Renal cortex interstitium (tissue), 11 donors: ENCODE measurements at regions not wholly inside any gene's neighbourhood (a gene's known extent, or its start where the extent isn't known, plus 50 kb on each side); places are given as distances from the start of the nearest gene placed in this dataset.

ENCODE experiments used
- DNase-seq, 11 donors: peaks; one replicate each; pipeline ENCODE4 v3.0.0-alpha.2; 2013; ENCODE audit warnings: low read depth in 9 of 11, low spot score in 4 of 11; ENCODE audit errors: extremely low read depth in 1 of 11

DNA sequence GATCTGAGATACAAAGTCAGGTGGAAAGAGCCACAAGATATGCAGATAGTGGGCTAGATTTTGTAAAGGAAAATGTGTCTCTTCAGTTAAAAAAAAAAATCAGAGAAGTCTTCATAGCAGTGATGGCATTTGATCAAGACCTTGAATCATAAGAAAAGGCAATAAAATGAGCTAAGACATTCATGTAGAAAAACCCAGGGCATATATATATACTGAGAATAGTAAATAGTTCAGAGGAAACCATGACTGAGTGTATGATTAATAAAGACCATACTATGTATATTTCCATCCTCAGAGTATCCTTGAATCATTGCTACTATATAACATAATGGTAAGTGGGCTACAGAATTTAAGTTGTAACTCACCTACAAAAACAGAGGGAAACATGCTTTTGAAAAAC, 321.7 kb upstream of the NR5A2 start:
- DNase-seq: no peak

DNA sequence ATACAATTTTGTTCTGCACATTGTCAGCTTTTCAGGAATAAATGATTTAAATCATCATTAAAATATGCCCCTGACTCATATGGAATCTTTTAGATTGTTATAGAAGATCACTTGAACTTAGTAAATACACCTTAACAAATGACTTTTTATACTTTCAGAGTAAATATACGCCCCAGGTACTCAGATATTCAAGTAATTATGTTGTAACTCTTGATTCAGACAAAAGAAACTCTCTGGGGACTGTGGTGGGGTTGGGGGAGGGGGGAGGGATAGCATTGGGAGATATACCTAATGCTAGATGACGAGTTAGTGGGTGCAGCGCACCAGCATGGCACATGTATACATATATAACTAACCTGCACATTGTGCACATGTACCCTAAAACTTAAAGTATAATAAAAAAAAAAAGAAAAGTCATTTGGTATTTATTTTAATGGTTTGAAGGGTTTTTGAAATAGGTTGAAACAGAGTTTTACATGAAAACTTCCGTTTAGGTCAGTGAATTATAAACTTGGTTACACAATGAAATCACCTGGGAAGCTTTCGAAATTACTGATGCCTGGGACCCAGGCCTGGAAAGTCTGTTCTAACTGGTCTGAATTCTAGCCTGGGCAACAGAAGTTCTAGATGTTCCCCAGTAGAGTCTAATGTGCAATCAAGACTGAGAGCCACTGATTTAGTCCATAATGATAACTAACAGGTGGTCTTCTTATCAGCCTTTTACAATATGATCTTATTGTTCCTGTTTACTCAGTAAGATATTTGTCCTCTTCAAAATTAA, 320.5 kb upstream of the NR5A2 start:
- no peak for DNase-seq

DNA sequence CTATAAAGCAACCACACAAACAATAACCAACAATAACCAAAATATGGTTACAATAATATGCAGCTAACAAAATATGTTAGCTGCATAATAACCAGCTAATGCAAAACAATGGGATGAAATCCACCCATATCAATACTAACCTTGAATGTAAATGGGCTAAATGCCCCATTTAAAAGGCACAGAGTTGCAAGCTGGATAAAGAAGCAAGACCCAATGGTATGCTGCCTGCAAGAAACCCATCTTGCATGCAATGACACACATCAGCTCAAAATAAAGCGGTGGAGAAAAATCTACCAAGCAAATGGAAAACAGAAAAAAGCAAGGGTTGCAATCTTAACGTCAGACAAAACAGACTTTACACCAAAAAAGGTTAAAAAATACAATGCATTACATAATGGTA, 316.5 kb upstream of the NR5A2 start:
- DNase-seq: no peak

DNA sequence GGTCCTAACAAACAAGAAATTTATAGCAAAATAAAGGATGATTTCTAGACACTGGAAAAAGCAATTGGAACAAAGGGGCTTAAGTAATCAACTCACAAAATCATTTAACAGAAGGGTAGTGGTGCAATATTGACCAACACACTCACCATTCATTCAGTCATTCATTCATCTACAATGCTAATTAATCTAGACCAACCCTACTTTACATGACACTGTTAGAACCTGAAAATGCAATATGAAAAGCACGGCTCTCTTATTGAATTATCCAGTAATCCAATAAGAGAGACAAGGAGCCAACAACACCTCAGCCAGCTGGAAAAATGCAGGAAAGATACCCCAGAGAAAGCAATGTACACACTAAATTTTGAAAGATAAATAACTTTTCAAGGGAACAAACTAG, 310.8 kb upstream of the NR5A2 start:
- DNase-seq: no peak

DNA sequence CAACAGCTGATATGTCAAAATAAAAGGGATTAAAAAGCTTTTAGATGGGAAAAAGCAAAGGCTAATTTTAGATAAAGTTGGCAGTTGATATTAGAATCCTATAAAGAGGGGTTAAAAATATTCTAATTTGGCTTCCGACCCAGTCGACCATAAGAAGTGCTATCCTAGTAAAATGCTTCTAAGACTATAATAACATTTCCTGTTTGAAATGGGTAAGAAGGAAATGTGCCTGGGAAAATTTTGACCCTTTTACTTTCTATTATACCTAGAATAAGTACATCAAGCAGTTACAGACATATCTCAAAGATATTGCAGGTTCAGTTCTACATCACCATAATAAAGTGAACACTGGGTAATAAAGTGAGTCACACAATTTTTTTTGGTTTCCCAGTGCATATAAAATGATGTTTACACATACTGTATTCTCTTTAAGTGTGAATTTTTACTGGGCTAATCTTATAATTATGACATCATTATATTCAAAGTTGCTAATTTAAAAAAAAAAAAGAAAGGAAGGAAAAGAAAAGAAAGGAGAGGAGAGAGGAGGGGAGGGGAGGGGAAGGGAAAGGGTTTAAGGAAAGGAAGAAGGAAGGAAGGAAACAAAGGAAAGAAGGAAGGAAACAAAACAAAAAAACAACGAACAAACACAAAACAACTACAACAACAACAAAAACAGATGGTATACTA, 308.2 kb upstream of the NR5A2 start:
- DNase-seq: no peak

DNA sequence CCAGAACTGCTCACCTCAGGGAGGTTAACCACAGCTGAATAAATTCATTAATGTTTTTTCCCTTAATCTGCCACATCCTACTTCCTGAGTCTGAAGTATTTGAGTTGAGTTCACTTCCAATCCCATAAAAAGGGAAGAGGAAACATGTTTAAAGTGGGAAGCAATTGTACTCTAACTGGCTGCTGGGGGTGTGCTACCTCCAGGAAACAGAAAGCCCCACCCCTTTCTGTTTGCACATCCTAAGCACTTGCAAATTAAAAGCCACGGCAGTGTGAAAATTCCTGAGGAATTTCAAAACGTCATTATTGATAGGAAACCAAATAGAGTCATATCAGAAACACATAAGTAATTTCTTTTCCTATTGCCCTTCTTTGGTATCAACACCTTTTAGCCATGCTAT, 307.0 kb upstream of the NR5A2 start:
- DNase-seq: no peak

DNA sequence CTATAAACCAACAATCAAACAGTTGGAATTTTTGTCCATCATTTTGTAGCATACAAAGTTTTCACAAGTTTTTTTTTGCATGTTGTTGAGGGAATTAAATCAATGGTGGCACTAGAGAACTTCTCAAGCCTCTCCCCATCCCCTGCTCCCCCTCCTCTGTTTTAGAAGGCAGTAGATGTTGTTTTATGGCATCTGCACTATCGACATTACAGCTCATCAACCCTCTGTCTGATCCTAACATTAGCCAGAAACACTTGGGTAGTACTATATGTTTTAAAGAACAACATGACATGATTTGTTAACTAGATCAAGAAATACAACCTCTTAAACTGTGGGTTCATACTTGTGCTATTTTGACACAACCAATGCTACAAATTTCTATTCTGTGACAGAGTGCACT, 306.5 kb upstream of the NR5A2 start:
- no peak for DNase-seq

DNA sequence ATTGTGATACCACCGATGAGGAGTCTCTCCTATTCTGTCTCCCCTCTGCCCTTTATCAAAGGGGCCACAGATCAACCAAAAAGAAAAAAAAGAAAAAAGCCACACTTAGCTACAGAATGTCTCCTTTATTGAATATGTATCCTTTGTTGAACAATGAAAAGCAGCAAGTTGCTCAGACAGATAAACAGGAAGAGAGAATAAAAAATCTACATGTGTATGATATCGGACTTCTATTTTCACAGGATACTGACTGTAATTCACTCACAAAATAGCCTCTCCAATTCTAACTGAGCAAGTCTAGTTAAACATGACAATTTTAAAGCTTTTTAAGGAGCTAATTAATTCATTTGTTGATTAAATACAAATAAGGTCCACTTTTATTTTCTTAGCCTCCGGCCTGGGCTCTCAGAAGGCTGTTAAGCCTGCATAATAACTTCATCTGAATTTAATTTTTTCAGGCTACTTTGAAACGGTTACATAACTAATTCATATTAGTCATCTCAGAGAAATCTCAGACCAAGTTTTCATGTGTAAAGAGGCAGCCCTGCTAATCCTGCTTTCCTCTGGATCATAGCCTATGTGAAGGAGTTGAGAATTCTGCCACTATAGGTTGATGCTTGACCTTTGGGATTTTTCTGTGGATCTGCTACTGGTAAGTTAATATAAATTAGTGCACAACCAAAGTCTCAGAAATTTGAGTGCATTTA, 304.1 kb upstream of the NR5A2 start:
- DNase-seq: no peak

DNA sequence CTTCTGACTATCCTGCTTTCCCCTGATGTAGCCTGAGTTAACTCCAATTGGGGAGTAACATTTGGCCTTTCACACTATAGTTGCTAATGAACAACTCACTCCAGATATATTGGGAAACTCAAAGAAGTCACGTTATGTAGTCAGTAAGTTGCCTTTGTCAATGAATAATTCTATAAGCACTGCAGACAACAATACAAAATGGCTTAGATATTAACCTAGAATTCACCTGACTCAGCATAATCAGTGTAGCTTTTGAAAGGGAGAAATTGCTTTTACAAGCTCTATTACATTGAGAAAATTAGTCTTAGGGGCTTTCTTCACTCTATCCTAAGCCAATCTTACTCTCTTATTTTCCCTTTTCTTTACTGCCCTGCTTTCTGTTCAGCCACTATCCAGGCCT, 303.5 kb upstream of the NR5A2 start:
- peak in 1 of 11 donors; percentile 32 for DNase-seq

DNA sequence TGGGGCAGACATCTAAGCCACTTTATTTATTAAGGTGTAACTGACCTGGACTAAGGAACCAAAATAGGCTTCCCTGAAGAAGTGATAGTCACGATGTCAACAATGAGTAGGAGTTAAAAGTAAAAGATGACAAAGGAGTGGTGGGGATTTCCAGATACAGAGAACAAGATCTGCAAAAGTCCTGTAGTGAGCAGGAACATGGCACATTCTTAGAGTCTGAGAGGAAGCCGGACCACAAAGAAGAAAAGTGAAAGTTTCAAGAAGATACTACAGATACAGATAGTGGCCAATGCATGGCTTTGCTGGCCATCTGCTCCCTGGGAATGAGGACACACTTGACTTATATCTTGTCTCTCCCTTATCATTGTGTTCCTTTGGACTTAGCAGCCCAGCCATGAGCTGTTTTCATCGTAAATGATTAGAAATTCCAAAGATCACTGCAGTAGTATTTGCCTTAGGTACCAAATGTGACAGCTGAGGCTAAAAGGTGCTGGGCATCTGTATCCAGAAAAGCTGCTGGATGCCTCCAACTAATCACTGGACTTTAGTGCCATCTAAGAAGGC, 302.4 kb upstream of the NR5A2 start:
- DNase-seq: no peak

DNA sequence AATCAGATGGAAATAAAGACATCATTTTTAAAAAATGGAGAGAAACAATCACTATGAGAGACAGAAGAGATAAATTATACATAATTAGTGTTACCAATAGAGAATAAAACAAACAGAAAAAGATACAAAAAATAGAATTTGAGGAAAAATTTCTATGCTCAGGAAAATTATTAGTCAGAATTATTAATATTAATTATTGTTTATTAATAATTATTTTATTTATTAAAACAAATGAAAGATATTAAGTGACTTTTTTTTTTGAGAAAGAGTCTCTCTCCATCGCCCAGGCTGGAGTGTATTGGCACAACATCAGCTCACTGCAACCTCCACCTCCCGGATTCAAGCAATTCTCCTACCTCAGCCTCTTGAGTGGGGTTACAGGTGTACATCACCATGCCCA, 299.8 kb upstream of the NR5A2 start:
- DNase-seq: no peak

DNA sequence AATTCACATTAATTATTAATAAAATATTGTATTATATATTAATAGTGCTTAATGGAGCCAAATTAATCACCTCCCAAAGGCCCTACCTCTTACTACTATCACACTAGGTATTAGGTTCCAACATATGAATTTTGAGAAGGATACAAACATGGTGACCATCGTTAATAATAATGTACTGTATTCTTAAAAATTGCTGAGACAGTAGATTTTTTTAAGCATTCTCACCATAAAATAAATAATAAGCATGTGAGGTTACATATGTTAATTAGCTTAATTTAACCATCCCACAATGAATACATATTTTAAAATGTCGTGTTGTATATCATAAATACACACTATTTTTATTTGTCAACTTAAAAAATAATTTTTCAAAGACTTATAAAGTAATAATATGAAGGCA, 299.2 kb upstream of the NR5A2 start:
- DNase-seq: no peak

DNA sequence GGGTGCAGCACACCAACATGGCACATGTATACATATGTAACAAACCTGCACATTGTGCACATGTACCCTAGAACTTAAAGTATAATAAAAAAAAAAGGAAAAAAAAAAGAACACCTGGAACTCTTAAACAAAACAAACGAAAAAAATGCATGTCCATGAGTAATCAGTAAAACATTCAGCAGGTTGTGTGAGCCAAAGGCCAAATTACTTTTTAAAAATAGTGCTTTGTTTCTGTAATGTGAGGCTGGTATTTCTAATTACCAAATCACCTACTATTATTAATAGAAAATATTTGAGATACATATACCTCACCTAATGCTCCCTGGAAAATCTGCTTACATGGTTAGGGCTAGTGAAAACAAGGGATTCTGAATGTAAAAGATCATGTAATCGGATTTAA, 294.4 kb upstream of the NR5A2 start:
- no peak for DNase-seq

DNA sequence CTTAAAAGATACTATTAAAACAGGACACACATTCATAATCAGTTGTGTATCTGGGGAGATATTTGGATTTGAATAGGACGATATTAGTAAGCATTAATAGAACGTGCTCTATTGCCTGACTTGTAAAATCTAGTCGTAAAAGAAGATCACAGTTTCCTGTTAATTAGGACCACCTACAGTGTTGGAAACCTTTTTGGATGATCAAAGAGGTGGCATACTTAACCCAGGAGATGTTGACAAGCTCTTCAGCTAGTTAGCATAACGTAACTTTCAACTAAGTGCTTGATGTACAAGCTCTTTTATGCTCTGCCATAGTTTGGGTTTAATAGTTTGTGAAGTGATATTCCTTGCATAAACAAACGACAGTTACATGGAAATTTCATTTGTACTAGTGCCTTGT, 293.3 kb upstream of the NR5A2 start:
- DNase-seq: no peak

DNA sequence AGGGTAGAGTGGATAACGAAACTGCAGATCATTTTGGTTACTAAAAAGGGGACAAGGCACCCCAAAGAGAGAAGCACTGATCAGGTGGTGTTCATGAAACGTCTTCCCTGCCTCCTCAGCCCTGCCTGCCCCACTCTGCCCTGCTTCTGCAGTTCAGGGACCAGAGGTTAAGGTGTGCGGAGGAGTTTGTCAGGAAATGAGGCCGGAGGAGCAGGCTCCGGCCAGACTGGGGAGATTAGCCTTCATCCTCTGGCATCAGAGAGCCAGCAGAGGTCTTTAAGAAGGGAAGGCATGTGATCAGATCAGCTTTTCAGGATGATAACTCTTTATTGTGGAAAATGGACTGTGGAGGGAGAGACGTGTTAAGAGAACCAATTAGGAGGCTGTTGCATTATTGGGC, 291.9 kb upstream of the NR5A2 start:
- no peak for DNase-seq

DNA sequence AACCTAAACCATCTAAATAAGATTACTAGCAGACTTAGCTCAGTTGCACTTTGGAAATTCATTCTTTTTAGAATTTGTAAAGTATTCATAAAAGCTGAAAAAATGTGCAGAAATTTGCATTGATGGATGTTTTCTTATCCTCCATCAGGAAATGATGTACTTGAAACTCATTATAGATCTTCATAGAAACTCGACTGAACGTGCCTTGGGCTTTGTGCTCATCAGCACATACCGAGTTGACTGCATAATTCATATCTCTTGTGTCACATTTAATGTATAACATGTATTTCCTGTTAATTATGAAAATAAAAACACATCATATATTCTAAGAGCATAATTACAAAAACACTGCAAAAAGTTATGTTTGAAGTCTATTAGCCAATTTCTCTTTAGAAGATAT, 290.9 kb upstream of the NR5A2 start:
- no peak for DNase-seq

DNA sequence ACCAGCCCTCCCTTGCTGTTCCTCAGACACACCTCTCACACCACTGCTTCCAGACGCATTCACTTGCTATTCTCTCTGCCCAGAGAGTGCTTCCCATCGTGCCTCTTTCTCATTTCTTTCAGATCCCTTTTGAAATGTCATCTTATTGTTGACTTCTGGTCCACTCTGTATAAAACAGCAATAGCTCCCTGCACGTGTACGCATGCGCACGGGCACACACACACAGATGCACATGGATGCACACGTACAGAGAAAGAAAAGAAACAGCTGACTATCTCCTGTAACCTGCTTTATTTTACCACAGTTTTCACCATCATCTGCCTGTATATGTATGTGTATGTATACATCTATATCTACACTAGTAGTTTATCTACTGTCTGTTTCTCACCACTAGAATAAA, 285.9 kb upstream of the NR5A2 start:
- DNase-seq: no peak

DNA sequence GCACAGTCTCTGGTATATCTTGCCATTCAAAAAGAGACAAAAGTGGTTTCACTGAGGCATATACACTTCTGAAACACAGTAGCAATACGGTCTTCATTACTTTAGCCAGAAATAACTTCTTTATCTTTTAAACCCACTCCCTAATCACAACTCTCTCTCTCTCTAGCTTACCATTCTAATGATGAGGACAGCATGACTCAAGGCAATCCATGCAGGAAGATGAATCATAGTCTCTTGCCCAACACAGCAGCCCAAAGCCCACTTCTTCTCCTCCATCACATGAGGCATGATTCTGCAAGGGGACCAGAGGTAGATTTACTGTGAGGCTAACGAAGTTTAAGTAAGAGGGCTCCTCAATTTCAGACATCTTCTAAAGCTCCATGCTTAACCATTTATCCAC, 285.0 kb upstream of the NR5A2 start:
- DNase-seq: no peak

DNA sequence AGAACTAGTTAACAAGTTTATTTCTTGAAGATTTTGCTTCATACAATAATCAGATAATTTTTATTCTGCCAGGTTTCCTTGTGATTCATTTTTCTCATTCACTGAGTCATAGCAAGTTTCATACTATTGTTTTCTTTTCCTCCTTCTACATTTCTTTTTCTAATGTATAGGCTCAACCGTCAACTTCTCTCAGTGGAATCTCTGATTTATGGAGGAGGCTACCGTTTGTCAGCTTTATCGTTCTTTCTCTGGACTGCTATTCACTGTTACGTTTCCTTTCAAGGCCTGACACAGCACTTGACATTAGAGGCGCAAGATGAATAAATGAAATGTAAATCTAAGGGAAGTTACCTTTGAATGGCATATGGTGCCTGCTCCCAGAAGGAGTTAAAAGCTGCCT, 284.3 kb upstream of the NR5A2 start:
- DNase-seq: no peak
